Tibial nerve (tissue), 3 donors: ENCODE measurements at regions not wholly inside any gene's neighbourhood (a gene's known extent, or its start where the extent isn't known, plus 50 kb on each side); places are given as distances from the start of the nearest gene placed in this dataset.

ENCODE experiments used
- POLR2A ChIP-seq, 2 donors: fragments of 450-650 bp; IDR thresholded peaks; one replicate each; pipeline ENCODE4 v1.6.1; 2017; ENCODE audit warnings: antibody characterized with exemption in 2 of 2, mild to moderate bottlenecking in 2 of 2, moderate library complexity in 2 of 2
- TF ChIP-seq, protein P1 (sequence below), 5 experiments: fragments of 200-600 bp in 3 of 5; fragments of 450-650 bp in 2 of 5; sonication (generic) in 3 of 5; IDR thresholded peaks; one replicate each; pipeline ENCODE4 v1.5.1; 2016 to 2019; ENCODE audit warnings: antibody characterized with exemption in 5 of 5, mild to moderate bottlenecking in 3 of 5, moderate library complexity in 2 of 5

DNA sequence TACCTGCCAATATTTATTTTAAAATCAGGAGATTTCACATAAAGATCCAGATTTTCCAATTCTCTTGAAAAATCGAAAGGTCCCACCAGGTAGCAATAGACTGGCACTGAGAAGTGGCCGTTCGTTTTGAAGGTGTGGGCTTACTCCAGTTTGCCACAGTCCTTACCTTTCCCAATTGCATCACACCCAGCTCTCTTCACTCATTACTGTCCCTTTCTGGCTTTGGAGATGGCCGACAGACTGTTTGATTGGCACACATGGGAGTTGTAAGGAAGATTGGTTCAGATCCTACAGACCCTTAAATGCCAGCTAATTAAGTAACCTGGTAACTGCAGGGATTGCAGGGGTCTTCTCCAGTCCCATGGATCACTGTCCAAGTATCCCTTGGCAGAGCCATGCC is 68.7 kb upstream of the LARP1 start:
- TF ChIP-seq, protein P1, sequence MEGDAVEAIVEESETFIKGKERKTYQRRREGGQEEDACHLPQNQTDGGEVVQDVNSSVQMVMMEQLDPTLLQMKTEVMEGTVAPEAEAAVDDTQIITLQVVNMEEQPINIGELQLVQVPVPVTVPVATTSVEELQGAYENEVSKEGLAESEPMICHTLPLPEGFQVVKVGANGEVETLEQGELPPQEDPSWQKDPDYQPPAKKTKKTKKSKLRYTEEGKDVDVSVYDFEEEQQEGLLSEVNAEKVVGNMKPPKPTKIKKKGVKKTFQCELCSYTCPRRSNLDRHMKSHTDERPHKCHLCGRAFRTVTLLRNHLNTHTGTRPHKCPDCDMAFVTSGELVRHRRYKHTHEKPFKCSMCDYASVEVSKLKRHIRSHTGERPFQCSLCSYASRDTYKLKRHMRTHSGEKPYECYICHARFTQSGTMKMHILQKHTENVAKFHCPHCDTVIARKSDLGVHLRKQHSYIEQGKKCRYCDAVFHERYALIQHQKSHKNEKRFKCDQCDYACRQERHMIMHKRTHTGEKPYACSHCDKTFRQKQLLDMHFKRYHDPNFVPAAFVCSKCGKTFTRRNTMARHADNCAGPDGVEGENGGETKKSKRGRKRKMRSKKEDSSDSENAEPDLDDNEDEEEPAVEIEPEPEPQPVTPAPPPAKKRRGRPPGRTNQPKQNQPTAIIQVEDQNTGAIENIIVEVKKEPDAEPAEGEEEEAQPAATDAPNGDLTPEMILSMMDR (IDR thresholded peaks at IDR 0.05), result no peak
- TF ChIP-seq POLR2A (IDR thresholded peaks at IDR 0.05), result no peak
